Testis (tissue), 2 donors: ENCODE measurements at regions not wholly inside any gene's neighbourhood (a gene's known extent, or its start where the extent isn't known, plus 50 kb on each side); places are given as distances from the start of the nearest gene placed in this dataset.

ENCODE experiments used
- POLR2A ChIP-seq: fragments of 450-650 bp; IDR thresholded peaks from one replicate; pipeline ENCODE4 v1.6.1; 2017; ENCODE audit warnings: antibody characterized with exemption, mild to moderate bottlenecking, moderate library complexity
- TF ChIP-seq, protein P1 (sequence below), 3 experiments: fragments of 450-650 bp in 2 of 3; fragments of 200-600 bp in 1 of 3; sonication (generic) in 1 of 3; IDR thresholded peaks; one replicate each; pipeline ENCODE4 v1.5.1; 2016 to 2019; ENCODE audit warnings: antibody characterized with exemption in 3 of 3, mild to moderate bottlenecking in 2 of 3, moderate library complexity in 1 of 3

DNA sequence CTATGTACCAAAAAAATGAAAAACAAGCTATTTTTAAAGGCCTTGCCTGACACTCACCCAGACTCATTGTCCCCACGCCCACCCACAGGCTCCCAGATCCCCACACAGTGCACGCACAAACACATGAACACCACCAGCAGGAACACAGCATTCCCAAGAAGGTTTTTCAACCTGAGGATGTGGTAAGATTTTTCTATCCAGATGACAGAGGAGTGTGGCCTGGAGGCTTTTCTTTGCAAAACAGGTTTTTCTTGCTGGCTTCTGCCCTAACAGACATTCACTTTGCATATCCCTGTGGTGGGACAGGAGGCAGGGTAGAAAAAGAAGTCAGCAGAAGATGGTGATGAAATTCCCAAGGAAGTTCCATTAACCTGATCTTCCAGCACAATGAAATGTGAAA lies 97.8 kb downstream of the KLF12 start:
- TF ChIP-seq, protein P1, sequence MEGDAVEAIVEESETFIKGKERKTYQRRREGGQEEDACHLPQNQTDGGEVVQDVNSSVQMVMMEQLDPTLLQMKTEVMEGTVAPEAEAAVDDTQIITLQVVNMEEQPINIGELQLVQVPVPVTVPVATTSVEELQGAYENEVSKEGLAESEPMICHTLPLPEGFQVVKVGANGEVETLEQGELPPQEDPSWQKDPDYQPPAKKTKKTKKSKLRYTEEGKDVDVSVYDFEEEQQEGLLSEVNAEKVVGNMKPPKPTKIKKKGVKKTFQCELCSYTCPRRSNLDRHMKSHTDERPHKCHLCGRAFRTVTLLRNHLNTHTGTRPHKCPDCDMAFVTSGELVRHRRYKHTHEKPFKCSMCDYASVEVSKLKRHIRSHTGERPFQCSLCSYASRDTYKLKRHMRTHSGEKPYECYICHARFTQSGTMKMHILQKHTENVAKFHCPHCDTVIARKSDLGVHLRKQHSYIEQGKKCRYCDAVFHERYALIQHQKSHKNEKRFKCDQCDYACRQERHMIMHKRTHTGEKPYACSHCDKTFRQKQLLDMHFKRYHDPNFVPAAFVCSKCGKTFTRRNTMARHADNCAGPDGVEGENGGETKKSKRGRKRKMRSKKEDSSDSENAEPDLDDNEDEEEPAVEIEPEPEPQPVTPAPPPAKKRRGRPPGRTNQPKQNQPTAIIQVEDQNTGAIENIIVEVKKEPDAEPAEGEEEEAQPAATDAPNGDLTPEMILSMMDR (IDR thresholded peaks at IDR 0.05) = no peak
- TF ChIP-seq POLR2A = no peak
